Panc1 (cell line): ENCODE measurements at regions not wholly inside any gene's neighbourhood (a gene's known extent, or its start where the extent isn't known, plus 50 kb on each side); places are given as distances from the start of the nearest gene placed in this dataset.

Experiments
- ATAC-seq: fragments of 200-7000 bp; cut with Tn5 transposase; 2 replicates; pipeline ENCODE4 v1.9.1; 2020; ENCODE audit warnings: mild to moderate bottlenecking, moderate library complexity
- BruUV-seq: library from RNA; stranded (reverse); fragments of 400-500 nt; replicated peaks from 2 replicates; lab custom pipeline; 2021; lab: Mats Ljungman, UMichigan
- CTCF ChIA-PET: fragments of 300-600 bp; sonication (Branson Sonifier 250); formaldehyde crosslinking; loops from one replicate; lab custom pipeline; 2022; ENCODE audit warnings: antibody characterized with exemption; lab: Charles Lee
- POLR2A ChIA-PET: fragments of 300-600 bp; sonication (Branson Sonifier 250); formaldehyde crosslinking; loops from one replicate; lab custom pipeline; 2022; ENCODE audit warnings: antibody characterized with exemption; lab: Charles Lee
- DNase-seq: peaks from one replicate; pipeline ENCODE4 v3.0.0-alpha.2; 2010; ENCODE audit warnings: low read depth, low spot score
- H3K27ac ChIP-seq: 2 replicates; pipeline ENCODE4 v1.5.1; 2011; ENCODE audit warnings: mild to moderate bottlenecking, low read length, inconsistent platforms
- H3K27me3 ChIP-seq: fragments of 200-500 bp; sonication (Bioruptor generic); 2 replicates; pipeline ENCODE4 v1.6.0; 2014; ENCODE audit warnings: low read length, inconsistent platforms; ENCODE audit not compliant: control insufficient read depth, insufficient read depth
- H3K36me3 ChIP-seq: fragments of 200-500 bp; sonication (Bioruptor generic); 2 replicates; pipeline ENCODE4 v1.5.1; 2014; ENCODE audit warnings: inconsistent platforms, mild to moderate bottlenecking, low read length, moderate library complexity; ENCODE audit not compliant: control insufficient read depth, insufficient read depth
- H3K4me1 ChIP-seq: 2 replicates; pipeline ENCODE4 v1.5.1; 2011; ENCODE audit warnings: inconsistent platforms, mild to moderate bottlenecking, low read length, moderate library complexity; ENCODE audit not compliant: control insufficient read depth, insufficient read depth
- H3K4me3 ChIP-seq, 2 experiments: 2 replicates each; pipeline ENCODE4 v1.5.1; 2011 to 2012; ENCODE audit warnings: low read depth in 2 of 2, low read length in 2 of 2, mild to moderate bottlenecking in 2 of 2, inconsistent platforms in 1 of 2, moderate library complexity in 1 of 2
- H3K9me3 ChIP-seq: fragments of 200-500 bp; sonication (Bioruptor generic); 2 replicates; pipeline ENCODE4 v1.5.1; 2014; ENCODE audit warnings: low read depth, mild to moderate bottlenecking, inconsistent platforms, low read length, moderate library complexity; ENCODE audit not compliant: control insufficient read depth, insufficient read depth
- POLR2AphosphoS5 ChIP-seq: IDR thresholded peaks from 2 replicates; pipeline ENCODE4 v1.6.1; 2012; ENCODE audit warnings: mild to moderate bottlenecking, low read depth, low read length, moderate library complexity
- SIN3A ChIP-seq: IDR thresholded peaks from 2 replicates; pipeline ENCODE4 v1.6.1; 2012; ENCODE audit warnings: low read depth, mild to moderate bottlenecking, low read length, moderate library complexity, borderline replicate concordance; ENCODE audit not compliant: insufficient read depth
- TCF7L2 ChIP-seq: IDR thresholded peaks from 2 replicates; pipeline ENCODE4 v1.6.1; 2011; ENCODE audit warnings: mild to moderate bottlenecking, low read depth, low read length, inconsistent platforms
- in situ Hi-C: cut with HindIII; loops from 2 replicates; pipeline ENCODE4 v1.10.0; 2016; ENCODE audit warnings: low sequenced_read_pairs, low pct_unique_long_range_greater_than_20kb
- intact Hi-C: fragments of 100-400 bp; cut with micrococcal nuclease; formaldehyde crosslinking; loops from one replicate; pipeline ENCODE4 v1.10.0; 2022; ENCODE audit not compliant: unreplicated experiment
- TF ChIP-seq, protein P1 (sequence below): fragments of 450-650 bp; IDR thresholded peaks from 2 replicates; pipeline ENCODE4 v1.5.1; 2017; ENCODE audit warnings: mild to moderate bottlenecking
- TF ChIP-seq, protein P2 (sequence below), 2 experiments: IDR thresholded peaks; 2 replicates each; pipeline ENCODE4 v1.6.1; 2011 to 2012; ENCODE audit warnings: low read depth in 2 of 2, control low read depth in 1 of 2, low read length in 1 of 2, mild to moderate bottlenecking in 1 of 2, moderate library complexity in 1 of 2; ENCODE audit not compliant: insufficient read depth in 1 of 2

DNA sequence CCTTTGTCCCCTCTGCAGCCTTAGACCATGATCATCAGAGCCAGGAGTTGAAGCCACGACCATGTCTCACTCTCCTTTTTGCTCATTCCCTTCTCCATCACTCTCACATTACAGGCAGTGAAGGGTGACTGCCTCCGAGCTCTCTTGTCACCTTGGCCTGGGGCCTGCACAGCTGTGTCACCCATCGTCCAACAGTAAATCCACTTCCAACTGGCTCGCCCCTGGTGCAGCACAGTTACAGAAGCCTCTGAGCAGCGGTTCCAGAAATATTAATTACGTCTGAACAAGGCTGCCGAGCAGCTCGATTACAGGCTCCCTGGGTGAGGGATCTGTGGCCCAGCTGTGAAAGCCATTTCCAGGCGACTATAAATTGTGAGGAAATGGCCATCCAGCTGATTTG, 528.2 kb downstream of the NR2F2 start:
- no peaks in the 10 kb centered on the region for H3K36me3 ChIP-seq
- intact Hi-C loops (no loop called here), in situ Hi-C loops (no loop called here)
- DNase-seq (no peak), ATAC-seq (no peak)
- H3K4me3 ChIP-seq, result no peak overlapping the region
- no peak overlapping the region for H3K27ac ChIP-seq
- no TSS peak for BruUV-seq
- no peaks in the 10 kb centered on the region for H3K4me1 ChIP-seq
- H3K27me3 ChIP-seq, result no peaks in the 10 kb centered on the region
- ChIA-PET CTCF (no interaction called here), POLR2A (no interaction called here)
- no peak for TF ChIP-seq TCF7L2
- TF ChIP-seq, protein P1, sequence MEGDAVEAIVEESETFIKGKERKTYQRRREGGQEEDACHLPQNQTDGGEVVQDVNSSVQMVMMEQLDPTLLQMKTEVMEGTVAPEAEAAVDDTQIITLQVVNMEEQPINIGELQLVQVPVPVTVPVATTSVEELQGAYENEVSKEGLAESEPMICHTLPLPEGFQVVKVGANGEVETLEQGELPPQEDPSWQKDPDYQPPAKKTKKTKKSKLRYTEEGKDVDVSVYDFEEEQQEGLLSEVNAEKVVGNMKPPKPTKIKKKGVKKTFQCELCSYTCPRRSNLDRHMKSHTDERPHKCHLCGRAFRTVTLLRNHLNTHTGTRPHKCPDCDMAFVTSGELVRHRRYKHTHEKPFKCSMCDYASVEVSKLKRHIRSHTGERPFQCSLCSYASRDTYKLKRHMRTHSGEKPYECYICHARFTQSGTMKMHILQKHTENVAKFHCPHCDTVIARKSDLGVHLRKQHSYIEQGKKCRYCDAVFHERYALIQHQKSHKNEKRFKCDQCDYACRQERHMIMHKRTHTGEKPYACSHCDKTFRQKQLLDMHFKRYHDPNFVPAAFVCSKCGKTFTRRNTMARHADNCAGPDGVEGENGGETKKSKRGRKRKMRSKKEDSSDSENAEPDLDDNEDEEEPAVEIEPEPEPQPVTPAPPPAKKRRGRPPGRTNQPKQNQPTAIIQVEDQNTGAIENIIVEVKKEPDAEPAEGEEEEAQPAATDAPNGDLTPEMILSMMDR, result no peak
- no peak for TF ChIP-seq POLR2AphosphoS5
- no peaks in the 10 kb centered on the region for H3K9me3 ChIP-seq

DNA sequence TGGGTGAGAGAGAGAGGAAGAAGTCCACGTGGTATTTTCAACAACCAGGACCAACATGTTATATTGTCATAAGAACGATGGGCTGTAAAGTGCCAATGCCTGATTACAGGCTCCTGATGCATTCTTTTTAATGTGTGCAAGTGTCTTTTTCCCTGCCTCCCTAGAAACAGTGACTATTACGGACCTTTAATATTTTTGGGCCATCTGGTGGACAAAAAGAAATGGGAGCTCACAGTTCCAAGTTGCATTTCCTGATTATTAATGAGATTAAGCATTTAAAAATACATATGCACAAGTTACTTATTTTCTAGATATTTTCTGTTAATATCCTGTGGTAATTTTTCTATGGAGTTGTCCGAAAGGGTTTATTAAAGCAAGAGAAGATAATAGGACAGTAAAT, 530.2 kb downstream of the NR2F2 start:
- ChIA-PET CTCF (no interaction called here), POLR2A (no interaction called here)
- Histone ChIP-seq H3K27ac (no peak overlapping the region), H3K4me3 (no peak overlapping the region), H3K36me3 (no peaks in the 10 kb centered on the region), H3K9me3 (no peaks in the 10 kb centered on the region), H3K4me1 (no peaks in the 10 kb centered on the region), H3K27me3 (no peaks in the 10 kb centered on the region)
- no peak for ATAC-seq
- TF ChIP-seq TCF7L2 (no peak), SIN3A (no peak), POLR2AphosphoS5 (no peak)
- TF ChIP-seq, protein P2, sequence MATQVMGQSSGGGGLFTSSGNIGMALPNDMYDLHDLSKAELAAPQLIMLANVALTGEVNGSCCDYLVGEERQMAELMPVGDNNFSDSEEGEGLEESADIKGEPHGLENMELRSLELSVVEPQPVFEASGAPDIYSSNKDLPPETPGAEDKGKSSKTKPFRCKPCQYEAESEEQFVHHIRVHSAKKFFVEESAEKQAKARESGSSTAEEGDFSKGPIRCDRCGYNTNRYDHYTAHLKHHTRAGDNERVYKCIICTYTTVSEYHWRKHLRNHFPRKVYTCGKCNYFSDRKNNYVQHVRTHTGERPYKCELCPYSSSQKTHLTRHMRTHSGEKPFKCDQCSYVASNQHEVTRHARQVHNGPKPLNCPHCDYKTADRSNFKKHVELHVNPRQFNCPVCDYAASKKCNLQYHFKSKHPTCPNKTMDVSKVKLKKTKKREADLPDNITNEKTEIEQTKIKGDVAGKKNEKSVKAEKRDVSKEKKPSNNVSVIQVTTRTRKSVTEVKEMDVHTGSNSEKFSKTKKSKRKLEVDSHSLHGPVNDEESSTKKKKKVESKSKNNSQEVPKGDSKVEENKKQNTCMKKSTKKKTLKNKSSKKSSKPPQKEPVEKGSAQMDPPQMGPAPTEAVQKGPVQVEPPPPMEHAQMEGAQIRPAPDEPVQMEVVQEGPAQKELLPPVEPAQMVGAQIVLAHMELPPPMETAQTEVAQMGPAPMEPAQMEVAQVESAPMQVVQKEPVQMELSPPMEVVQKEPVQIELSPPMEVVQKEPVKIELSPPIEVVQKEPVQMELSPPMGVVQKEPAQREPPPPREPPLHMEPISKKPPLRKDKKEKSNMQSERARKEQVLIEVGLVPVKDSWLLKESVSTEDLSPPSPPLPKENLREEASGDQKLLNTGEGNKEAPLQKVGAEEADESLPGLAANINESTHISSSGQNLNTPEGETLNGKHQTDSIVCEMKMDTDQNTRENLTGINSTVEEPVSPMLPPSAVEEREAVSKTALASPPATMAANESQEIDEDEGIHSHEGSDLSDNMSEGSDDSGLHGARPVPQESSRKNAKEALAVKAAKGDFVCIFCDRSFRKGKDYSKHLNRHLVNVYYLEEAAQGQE (IDR thresholded peaks at IDR 0.05; ENCODE audit: insufficient read depth in 1 of 2, low read depth in 2 of 2, low read length in 1 of 2), result no peak
- no TSS peak for BruUV-seq
- no peak for DNase-seq
- intact Hi-C loops (no loop called here), in situ Hi-C loops (no loop called here)

DNA sequence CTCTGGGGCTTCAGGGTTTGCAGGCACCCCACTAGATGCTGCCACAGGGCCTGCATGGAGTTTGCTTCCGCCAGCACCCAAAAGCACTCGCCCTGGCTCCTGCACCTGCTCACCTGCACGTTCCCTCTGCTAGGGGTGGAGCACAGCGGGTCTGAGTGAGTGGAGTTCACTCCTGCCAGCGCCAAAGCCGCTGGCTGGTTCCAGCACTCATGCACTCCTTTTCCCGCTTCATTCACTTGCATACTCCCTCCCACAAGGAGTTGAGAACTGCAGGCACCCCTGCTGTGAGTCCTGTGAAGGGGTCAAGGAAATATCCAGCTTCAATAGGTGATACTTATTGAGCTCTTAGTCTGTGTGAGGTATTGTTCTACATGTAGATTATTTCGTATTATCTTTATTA, 537.5 kb downstream of the NR2F2 start:
- intact Hi-C loops, result no loop called here
- no peaks in the 10 kb centered on the region for H3K27me3 ChIP-seq
- no peaks in the 10 kb centered on the region for H3K9me3 ChIP-seq
- no TSS peak for BruUV-seq
- no peaks in the 10 kb centered on the region for H3K4me1 ChIP-seq
- no peak for DNase-seq
- CTCF ChIA-PET, result no interaction called here
- H3K4me3 ChIP-seq, result no peak overlapping the region
- TF ChIP-seq, protein P2 (IDR thresholded peaks at IDR 0.05; ENCODE audit: insufficient read depth in 1 of 2, low read depth in 2 of 2, low read length in 1 of 2), result no peak
- TF ChIP-seq, protein P1, result no peak
- TF ChIP-seq POLR2AphosphoS5, result no peak
- TF ChIP-seq SIN3A, result no peak
- TF ChIP-seq TCF7L2, result no peak
- in situ Hi-C loops, result no loop called here
- ATAC-seq, result no peak
- POLR2A ChIA-PET, result no interaction called here
- H3K27ac ChIP-seq, result no peak overlapping the region
- H3K36me3 ChIP-seq, result no peaks in the 10 kb centered on the region
